AG04450 (cell line): ENCODE measurements at regions not wholly inside any gene's neighbourhood (a gene's known extent, or its start where the extent isn't known, plus 50 kb on each side); places are given as distances from the start of the nearest gene placed in this dataset.

Experiments
- CTCF ChIA-PET: fragments of 300-600, 350-600 bp; formaldehyde crosslinking; extraction: SDS; loops from one replicate; lab custom pipeline; 2022; ENCODE audit warnings: antibody characterized with exemption, inconsistent platforms; lab: Charles Lee
- POLR2A ChIA-PET: fragments of 350-600 bp; formaldehyde crosslinking; extraction: SDS; loops from one replicate; lab custom pipeline; 2021; ENCODE audit warnings: antibody characterized with exemption, inconsistent platforms; lab: Yijun Ruan, JAX
- DNase-seq: peaks from one replicate; pipeline ENCODE4 v3.0.0-alpha.2; 2011; ENCODE audit warnings: low read depth, low spot score
- H3K27ac ChIP-seq: one replicate; pipeline ENCODE4 v1.5.1; 2012; ENCODE audit warnings: low read depth, low read length, control low read depth
- H3K27me3 ChIP-seq: one replicate; pipeline ENCODE4 v1.6.0; 2012; ENCODE audit warnings: low read length; ENCODE audit not compliant: control insufficient read depth, insufficient read depth
- H3K4me3 ChIP-seq: 2 replicates; pipeline ENCODE4 v1.5.1; 2011; ENCODE audit warnings: mild to moderate bottlenecking, low read depth, low read length, control low read depth
- H3K9me3 ChIP-seq: 2 replicates; pipeline ENCODE4 v1.5.1; 2012; ENCODE audit warnings: low read length; ENCODE audit not compliant: control insufficient read depth, insufficient read depth
- TF ChIP-seq, protein P1 (sequence below): IDR thresholded peaks from 2 replicates; pipeline ENCODE4 v1.5.1; 2011; ENCODE audit warnings: low read depth, low read length, control low read depth, inconsistent platforms

DNA sequence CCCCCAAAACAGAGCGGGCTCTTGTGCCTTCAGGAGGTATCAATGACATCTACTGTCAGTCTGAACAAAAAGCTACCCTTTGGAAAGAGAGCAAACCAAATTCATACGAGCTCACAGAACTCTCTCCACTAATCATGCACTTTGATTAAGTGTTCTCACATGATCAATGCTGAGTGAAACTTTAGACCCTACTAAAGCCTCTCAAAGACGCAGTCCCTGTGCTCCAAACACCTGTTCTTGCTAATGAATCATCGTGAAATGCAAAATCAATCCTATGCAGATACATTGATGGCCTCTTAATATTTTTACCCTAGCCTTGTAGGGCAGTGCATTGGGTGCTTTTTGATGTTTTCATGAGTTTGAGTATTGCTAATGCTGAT, 113.4 kb downstream of the ZBTB18 start:
- ChIA-PET POLR2A (interaction anchor here (0.9 to 1.0 kb wide), 2 partner anchors 47 to 117 kb away, joined by 3 to 6 read pairs; no protein-coding TSS in a partner anchor), CTCF (no interaction called here)
- TF ChIP-seq, protein P1, sequence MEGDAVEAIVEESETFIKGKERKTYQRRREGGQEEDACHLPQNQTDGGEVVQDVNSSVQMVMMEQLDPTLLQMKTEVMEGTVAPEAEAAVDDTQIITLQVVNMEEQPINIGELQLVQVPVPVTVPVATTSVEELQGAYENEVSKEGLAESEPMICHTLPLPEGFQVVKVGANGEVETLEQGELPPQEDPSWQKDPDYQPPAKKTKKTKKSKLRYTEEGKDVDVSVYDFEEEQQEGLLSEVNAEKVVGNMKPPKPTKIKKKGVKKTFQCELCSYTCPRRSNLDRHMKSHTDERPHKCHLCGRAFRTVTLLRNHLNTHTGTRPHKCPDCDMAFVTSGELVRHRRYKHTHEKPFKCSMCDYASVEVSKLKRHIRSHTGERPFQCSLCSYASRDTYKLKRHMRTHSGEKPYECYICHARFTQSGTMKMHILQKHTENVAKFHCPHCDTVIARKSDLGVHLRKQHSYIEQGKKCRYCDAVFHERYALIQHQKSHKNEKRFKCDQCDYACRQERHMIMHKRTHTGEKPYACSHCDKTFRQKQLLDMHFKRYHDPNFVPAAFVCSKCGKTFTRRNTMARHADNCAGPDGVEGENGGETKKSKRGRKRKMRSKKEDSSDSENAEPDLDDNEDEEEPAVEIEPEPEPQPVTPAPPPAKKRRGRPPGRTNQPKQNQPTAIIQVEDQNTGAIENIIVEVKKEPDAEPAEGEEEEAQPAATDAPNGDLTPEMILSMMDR = no peak
- Histone ChIP-seq H3K27me3 (no peaks in the 10 kb centered on the region), H3K9me3 (no peaks in the 10 kb centered on the region), H3K27ac (peak overlapping the region; percentile 86), H3K4me3 (no peak overlapping the region)
- no peak for DNase-seq

DNA sequence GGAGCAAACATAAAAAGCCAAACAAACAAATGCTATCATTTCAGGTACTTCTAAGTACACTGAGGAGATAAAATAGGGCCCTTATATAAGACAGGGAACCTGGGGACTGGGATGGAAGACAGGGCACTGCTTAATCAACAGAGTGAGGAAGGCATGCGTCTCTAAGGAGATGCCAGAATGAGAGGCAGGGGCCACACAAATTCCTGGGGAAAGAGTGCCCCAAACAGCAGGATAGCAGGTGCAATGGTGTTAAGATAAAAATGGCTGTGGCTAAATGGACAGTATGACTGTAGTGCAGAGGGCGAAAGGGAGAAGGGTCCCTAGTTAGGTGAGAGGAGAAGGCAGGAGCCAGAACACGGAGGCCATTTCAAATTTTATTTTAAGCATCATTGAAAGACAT, 113.9 kb downstream of the ZBTB18 start:
- no peaks in the 10 kb centered on the region for H3K9me3 ChIP-seq

DNA sequence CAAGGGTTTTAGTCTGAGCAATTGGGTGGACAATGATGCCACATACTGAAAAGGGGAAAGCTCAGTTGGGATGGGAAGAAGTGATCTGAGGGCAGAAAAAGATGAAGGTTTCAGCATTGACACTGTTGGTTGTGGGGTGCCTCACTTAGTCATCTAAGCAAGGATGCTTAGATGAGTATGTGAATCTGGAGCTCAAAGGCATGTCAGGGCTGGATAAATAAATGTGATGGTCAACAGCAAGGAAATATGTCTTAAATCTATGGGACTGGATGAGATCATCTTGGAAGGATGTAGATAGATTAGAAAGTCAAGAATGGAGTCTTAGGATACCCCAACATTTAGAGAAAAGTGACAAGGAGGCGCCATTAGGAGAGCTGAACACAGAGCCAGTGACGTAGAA, 114.6 kb downstream of the ZBTB18 start:
- ChIA-PET CTCF (no interaction called here), POLR2A (no interaction called here)
- DNase-seq = no peak

More for the DNA sequence above, 113.9 kb downstream of the ZBTB18 start:
- Histone ChIP-seq H3K27me3 (no peaks in the 10 kb centered on the region), H3K27ac (no peak overlapping the region), H3K4me3 (no peak overlapping the region)
- TF ChIP-seq, protein P1 = no peak
- DNase-seq = no peak
- ChIA-PET CTCF (no interaction called here), POLR2A (no interaction called here)

DNA sequence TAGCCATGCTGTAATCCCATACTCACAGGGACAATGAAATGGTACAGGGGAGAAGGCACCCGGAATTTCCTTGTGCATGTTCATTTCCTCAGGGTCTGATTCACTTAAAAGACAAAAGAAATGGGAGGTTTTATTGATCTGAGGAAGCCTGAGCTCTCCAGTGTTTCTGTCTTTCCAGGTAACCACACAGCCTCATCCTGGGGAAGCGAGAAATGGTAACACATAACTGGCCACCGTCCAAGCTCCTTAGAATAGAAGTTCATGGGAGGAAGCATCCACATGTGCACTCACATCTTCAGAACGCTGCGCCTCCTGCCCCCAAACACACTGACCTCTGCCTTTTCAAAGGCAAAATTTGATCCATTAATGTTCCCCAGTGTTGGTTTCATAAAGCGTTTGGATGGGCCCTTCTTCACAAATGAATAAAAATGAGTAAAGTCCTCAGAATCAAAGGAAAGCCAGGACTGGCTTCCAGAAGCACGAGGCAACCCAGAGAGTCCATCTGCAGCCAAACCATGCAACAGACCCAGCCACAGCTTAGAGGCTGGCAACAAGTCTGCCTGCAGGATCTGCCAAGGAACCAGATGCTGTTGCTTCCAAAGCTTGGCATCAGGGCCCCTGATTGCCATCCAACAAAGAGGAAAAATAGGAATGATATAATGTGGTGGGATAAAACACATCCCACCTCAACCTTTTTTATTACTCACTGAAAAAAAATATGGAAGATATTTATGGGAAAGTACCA, 120.3 kb downstream of the ZBTB18 start:
- H3K27me3 ChIP-seq = no peaks in the 10 kb centered on the region
- H3K9me3 ChIP-seq = no peaks in the 10 kb centered on the region
- ChIA-PET POLR2A (no interaction called here), CTCF (no interaction called here)
- no peak overlapping the region for H3K4me3 ChIP-seq
- no peak overlapping the region for H3K27ac ChIP-seq
- TF ChIP-seq, protein P1 = no peak
- DNase-seq = no peak

More for the DNA sequence above, 114.6 kb downstream of the ZBTB18 start:
- Histone ChIP-seq H3K27me3 (no peaks in the 10 kb centered on the region), H3K27ac (no peak overlapping the region), H3K4me3 (no peak overlapping the region), H3K9me3 (no peaks in the 10 kb centered on the region)
- TF ChIP-seq, protein P1 = no peak

DNA sequence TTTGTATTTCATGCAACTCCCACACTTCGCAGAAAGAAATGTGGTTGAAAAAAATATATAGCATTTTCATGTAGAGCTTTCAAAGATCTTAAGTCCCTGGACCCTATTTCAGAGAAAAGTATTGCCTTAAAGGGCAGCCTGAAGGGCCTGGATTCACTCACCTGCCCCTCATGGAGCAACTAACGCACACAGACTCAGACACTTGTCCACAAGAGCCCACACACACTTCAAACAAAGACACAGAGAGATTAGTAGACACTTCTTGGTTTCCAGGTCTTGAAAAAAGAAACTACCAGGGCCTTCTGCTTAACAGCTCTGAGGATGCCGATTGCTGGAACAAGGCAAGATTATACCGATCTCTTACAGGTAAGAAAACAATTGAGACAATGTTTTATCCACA, 122.2 kb downstream of the ZBTB18 start:
- Histone ChIP-seq H3K9me3 (no peaks in the 10 kb centered on the region), H3K27me3 (no peaks in the 10 kb centered on the region), H3K4me3 (no peak overlapping the region), H3K27ac (no peak overlapping the region)
- POLR2A ChIA-PET = no interaction called here
- TF ChIP-seq, protein P1 = no peak
- CTCF ChIA-PET = no interaction called here
- no peak for DNase-seq
